OCI-LY3 (cell line): ENCODE measurements at regions not wholly inside any gene's neighbourhood (a gene's known extent, or its start where the extent isn't known, plus 50 kb on each side); places are given as distances from the start of the nearest gene placed in this dataset.

Experiments
- H2AFZ ChIP-seq: fragments of 200-600, 300-600 bp; shearing (Covaris generic); 2 replicates; pipeline ENCODE4 v1.6.0; 2014; ENCODE audit warnings: antibody characterized with exemption, low read depth, low read length
- H3K27ac ChIP-seq: fragments of 200-600, 300-600 bp; sonication (generic); 2 replicates; pipeline ENCODE4 v1.5.1; 2014; ENCODE audit warnings: mild to moderate bottlenecking, low read length, moderate library complexity, mixed read lengths
- H3K27me3 ChIP-seq: fragments of 200-600, 300-600 bp; sonication (generic); 2 replicates; pipeline ENCODE4 v1.6.1; 2014; ENCODE audit warnings: low read depth, low read length, mixed read lengths
- H3K36me3 ChIP-seq: fragments of 200-600, 300-600 bp; sonication (generic); replicated peaks from 2 replicates; pipeline ENCODE3; 2014; ENCODE audit warnings: low read depth, low read length, mixed read lengths
- H3K4me1 ChIP-seq: fragments of 300-600, 200-600 bp; sonication (generic); 2 replicates; pipeline ENCODE4 v1.6.1; 2014; ENCODE audit warnings: low read length, mixed read lengths
- H3K4me2 ChIP-seq: fragments of 200-600, 300-600 bp; sonication (generic); 2 replicates; pipeline ENCODE4 v1.6.1; 2014; ENCODE audit warnings: low read length, mixed read lengths
- H3K4me3 ChIP-seq: fragments of 300-600, 200-600 bp; sonication (generic); 2 replicates; pipeline ENCODE4 v1.5.1; 2014; ENCODE audit warnings: antibody characterized with exemption, mild to moderate bottlenecking, low read length, moderate library complexity
- H3K79me2 ChIP-seq: fragments of 300-600, 200-600 bp; shearing (Covaris generic); 2 replicates; pipeline ENCODE4 v1.6.1; 2014; ENCODE audit warnings: mild to moderate bottlenecking, low read length, mixed read lengths
- H3K9ac ChIP-seq: fragments of 300-600, 200-600 bp; shearing (Covaris generic); 2 replicates; pipeline ENCODE4 v1.6.0; 2014; ENCODE audit warnings: mild to moderate bottlenecking, low read length, moderate library complexity
- H3K9me3 ChIP-seq: fragments of 200-600, 300-600 bp; shearing (Covaris generic); 2 replicates; pipeline ENCODE4 v1.6.1; 2014; ENCODE audit warnings: low read length, mixed read lengths; ENCODE audit not compliant: insufficient read depth
- H4K20me1 ChIP-seq: fragments of 200-600, 300-600 bp; sonication (generic); 2 replicates; pipeline ENCODE4 v1.6.1; 2016; ENCODE audit warnings: low read length, mixed read lengths; ENCODE audit not compliant: insufficient read depth
- CTCF ChIP-seq: fragments of 200-600, 300-600 bp; sonication (generic); IDR thresholded peaks from 2 replicates; pipeline ENCODE4 v1.5.1; 2014; ENCODE audit warnings: antibody characterized with exemption, low read length, low read depth
- EZH2phosphoT487 ChIP-seq: fragments of 200-600 bp; shearing (Covaris generic); IDR thresholded peaks from 2 replicates; pipeline ENCODE4 v1.6.1; 2018; ENCODE audit warnings: antibody characterized with exemption, mixed run types, low read depth

GRCh38 chr5:67434466-67434865, 237.9 kb upstream of the CD180 start:
- Histone ChIP-seq H2AFZ (no peak overlapping the region), H3K27ac (no peak overlapping the region), H3K79me2 (no peaks in the 10 kb centered on the region), H3K4me3 (no peak overlapping the region), H3K9me3 (no peaks in the 10 kb centered on the region), H4K20me1 (no peaks in the 10 kb centered on the region), H3K36me3 (no peaks in the 10 kb centered on the region), H3K4me1 (no peaks in the 10 kb centered on the region), H3K4me2 (no peak overlapping the region), H3K9ac (no peak overlapping the region), H3K27me3 (no peaks in the 10 kb centered on the region)
- TF ChIP-seq CTCF (no peak), EZH2phosphoT487 (no peak)

- H3K9ac ChIP-seq = no peak overlapping the region
- no peak overlapping the region for H2AFZ ChIP-seq
- no peaks in the 10 kb centered on the region for H3K79me2 ChIP-seq
- no peak overlapping the region for H3K4me2 ChIP-seq
- no peak overlapping the region for H3K27ac ChIP-seq
- H4K20me1 ChIP-seq = no peaks in the 10 kb centered on the region
- H3K4me3 ChIP-seq = no peak overlapping the region
- H3K9me3 ChIP-seq = no peaks in the 10 kb centered on the region
- H3K36me3 ChIP-seq = no peaks in the 10 kb centered on the region
- no peaks in the 10 kb centered on the region for H3K4me1 ChIP-seq
- no peaks in the 10 kb centered on the region for H3K27me3 ChIP-seq
- TF ChIP-seq EZH2phosphoT487 (no peak), CTCF (no peak)
These were observed 236.0 kb upstream of the CD180 start for GRCh38 chr5:67432606-67433005.

GRCh38 chr5:67431191-67431590, 234.6 kb upstream of the CD180 start:
- no peaks in the 10 kb centered on the region for H3K4me1 ChIP-seq
- H3K4me2 ChIP-seq = no peak overlapping the region
- no peaks in the 10 kb centered on the region for H3K79me2 ChIP-seq
- no peak overlapping the region for H2AFZ ChIP-seq
- H3K36me3 ChIP-seq = no peaks in the 10 kb centered on the region
- no peaks in the 10 kb centered on the region for H4K20me1 ChIP-seq
- H3K9ac ChIP-seq = no peak overlapping the region
- H3K4me3 ChIP-seq = no peak overlapping the region
- H3K27me3 ChIP-seq = no peaks in the 10 kb centered on the region
- H3K27ac ChIP-seq = no peak overlapping the region
- TF ChIP-seq EZH2phosphoT487 = no peak
- TF ChIP-seq CTCF = no peak
- H3K9me3 ChIP-seq = no peaks in the 10 kb centered on the region

- no peak for TF ChIP-seq EZH2phosphoT487
- TF ChIP-seq CTCF = no peak
- no peak overlapping the region for H3K4me2 ChIP-seq
These were observed 231.3 kb upstream of the CD180 start for GRCh38 chr5:67427850-67428298.

More at GRCh38 chr5:67427850-67428298, 231.3 kb upstream of the CD180 start:
- H3K27ac ChIP-seq = no peak overlapping the region
- no peaks in the 10 kb centered on the region for H3K79me2 ChIP-seq
- no peaks in the 10 kb centered on the region for H3K36me3 ChIP-seq
- H2AFZ ChIP-seq = no peak overlapping the region
- no peaks in the 10 kb centered on the region for H4K20me1 ChIP-seq
- H3K9ac ChIP-seq = no peak overlapping the region
- H3K27me3 ChIP-seq = no peaks in the 10 kb centered on the region
- no peaks in the 10 kb centered on the region for H3K9me3 ChIP-seq
- H3K4me3 ChIP-seq = no peak overlapping the region
- H3K4me1 ChIP-seq = no peaks in the 10 kb centered on the region
